PFSK-1 (cell line): ENCODE measurements at regions not wholly inside any gene's neighbourhood (a gene's known extent, or its start where the extent isn't known, plus 50 kb on each side); places are given as distances from the start of the nearest gene placed in this dataset.

ENCODE experiments used
- FOXP2 ChIP-seq: optimal IDR thresholded peaks from 2 replicates; pipeline ENCODE3; 2011; ENCODE audit warnings: borderline replicate concordance, control low read depth, inconsistent platforms; ENCODE audit not compliant: insufficient read depth; ENCODE audit errors: extremely low read length, extremely low read depth
- POLR2AphosphoS5 ChIP-seq: IDR thresholded peaks from 2 replicates; pipeline ENCODE4 v1.6.1; 2012; ENCODE audit warnings: low read depth, mild to moderate bottlenecking, control low read depth, low read length, moderate library complexity
- SIN3A ChIP-seq: IDR thresholded peaks from 2 replicates; pipeline ENCODE4 v1.6.1; 2012; ENCODE audit warnings: mild to moderate bottlenecking, low read length, moderate library complexity, borderline replicate concordance; ENCODE audit not compliant: insufficient read depth
- TAF1 ChIP-seq: IDR thresholded peaks from 2 replicates; pipeline ENCODE4 v1.6.1; 2012; ENCODE audit warnings: low read length, control low read depth, borderline replicate concordance; ENCODE audit not compliant: insufficient read depth
- TF ChIP-seq, protein P1 (sequence below), 2 experiments: IDR thresholded peaks; 2 replicates each; pipeline versions ENCODE4 v1.6.1 to v1.8.0; 2011 to 2012; ENCODE audit warnings: low read depth in 2 of 2, low read length in 2 of 2, control low read depth in 1 of 2, inconsistent platforms in 1 of 2, mild to moderate bottlenecking in 1 of 2, moderate library complexity in 1 of 2; ENCODE audit not compliant: insufficient read depth in 1 of 2

DNA sequence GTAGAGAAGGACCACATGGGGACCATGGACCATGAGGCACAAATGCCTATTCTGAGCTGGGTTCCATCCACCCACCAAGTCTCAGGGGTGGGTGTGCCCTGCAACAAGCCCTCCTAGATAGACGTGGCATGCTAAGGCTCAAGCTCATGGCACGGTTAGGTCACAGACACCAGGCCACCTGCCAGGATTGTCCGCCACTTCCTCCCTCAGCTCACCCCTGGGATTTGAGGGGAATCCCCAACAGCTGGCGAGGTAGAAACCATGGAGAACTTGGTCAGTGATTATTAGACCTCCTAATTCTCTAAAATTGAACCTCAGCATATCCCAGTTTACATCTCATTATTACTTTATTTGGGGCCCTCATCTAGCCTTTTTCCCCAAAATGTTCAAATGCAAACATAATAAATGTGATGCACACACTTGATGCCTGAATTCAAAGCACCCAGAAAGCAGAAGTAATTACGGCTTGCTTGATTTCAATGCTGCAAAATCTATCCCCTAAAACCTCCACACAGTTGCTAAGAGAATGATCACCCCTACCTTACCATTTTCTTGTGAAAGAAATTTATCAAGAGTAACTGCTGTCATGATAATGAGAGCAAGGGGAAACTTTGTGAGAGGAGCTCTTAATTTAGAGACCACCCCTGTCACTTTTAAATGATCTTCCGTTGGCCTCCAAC lies 366.6 kb upstream of the PFKP start:
- TF ChIP-seq TAF1, result no peak
- no peak for TF ChIP-seq FOXP2
- TF ChIP-seq, protein P1, sequence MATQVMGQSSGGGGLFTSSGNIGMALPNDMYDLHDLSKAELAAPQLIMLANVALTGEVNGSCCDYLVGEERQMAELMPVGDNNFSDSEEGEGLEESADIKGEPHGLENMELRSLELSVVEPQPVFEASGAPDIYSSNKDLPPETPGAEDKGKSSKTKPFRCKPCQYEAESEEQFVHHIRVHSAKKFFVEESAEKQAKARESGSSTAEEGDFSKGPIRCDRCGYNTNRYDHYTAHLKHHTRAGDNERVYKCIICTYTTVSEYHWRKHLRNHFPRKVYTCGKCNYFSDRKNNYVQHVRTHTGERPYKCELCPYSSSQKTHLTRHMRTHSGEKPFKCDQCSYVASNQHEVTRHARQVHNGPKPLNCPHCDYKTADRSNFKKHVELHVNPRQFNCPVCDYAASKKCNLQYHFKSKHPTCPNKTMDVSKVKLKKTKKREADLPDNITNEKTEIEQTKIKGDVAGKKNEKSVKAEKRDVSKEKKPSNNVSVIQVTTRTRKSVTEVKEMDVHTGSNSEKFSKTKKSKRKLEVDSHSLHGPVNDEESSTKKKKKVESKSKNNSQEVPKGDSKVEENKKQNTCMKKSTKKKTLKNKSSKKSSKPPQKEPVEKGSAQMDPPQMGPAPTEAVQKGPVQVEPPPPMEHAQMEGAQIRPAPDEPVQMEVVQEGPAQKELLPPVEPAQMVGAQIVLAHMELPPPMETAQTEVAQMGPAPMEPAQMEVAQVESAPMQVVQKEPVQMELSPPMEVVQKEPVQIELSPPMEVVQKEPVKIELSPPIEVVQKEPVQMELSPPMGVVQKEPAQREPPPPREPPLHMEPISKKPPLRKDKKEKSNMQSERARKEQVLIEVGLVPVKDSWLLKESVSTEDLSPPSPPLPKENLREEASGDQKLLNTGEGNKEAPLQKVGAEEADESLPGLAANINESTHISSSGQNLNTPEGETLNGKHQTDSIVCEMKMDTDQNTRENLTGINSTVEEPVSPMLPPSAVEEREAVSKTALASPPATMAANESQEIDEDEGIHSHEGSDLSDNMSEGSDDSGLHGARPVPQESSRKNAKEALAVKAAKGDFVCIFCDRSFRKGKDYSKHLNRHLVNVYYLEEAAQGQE (IDR thresholded peaks at IDR 0.05; ENCODE audit: insufficient read depth in 1 of 2, low read depth in 2 of 2, low read length in 2 of 2), result no peak
- no peak for TF ChIP-seq POLR2AphosphoS5
- TF ChIP-seq SIN3A, result no peak
